Mammary epithelial cell (primary cell): ENCODE measurements at regions not wholly inside any gene's neighbourhood (a gene's known extent, or its start where the extent isn't known, plus 50 kb on each side); places are given as distances from the start of the nearest gene placed in this dataset.

Experiments
- CTCF ChIP-seq, 2 donors: IDR thresholded peaks in 1 of 2; conservative IDR thresholded peaks in 1 of 2; 2 replicates each; pipeline ENCODE4 v1.5.1; 2011 to 2012; ENCODE audit warnings: inconsistent platforms in 2 of 2, low read length in 2 of 2, mild to moderate bottlenecking in 2 of 2, control low read depth in 1 of 2, low read depth in 1 of 2; ENCODE audit not compliant: insufficient read depth in 1 of 2; ENCODE audit errors: extremely low read depth in 1 of 2
- EZH2 ChIP-seq: IDR thresholded peaks from 2 replicates; pipeline ENCODE4 v1.6.1; 2012; ENCODE audit warnings: low read length, inconsistent platforms, borderline replicate concordance

DNA sequence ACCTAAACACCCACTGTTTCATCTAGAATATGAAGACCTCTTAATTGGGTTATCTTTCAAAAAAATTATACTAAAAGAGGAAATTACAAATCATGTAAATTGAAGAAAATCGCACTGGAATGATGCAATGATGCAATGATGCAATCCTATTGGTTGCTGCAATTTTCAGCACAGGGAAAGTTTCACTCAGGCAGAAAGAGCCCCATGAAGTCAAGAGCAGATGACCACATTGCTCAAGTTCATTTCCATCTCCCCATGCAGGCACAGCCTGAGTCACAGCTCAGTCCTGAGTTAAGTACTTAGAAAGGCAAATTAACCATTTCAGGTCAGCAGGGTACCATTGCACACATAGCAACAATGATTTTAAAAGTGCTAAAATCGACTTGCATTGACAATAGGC lies 180.3 kb upstream of the MYO3A start:
- TF ChIP-seq CTCF (conservative IDR thresholded peaks at IDR 0.05 in 1 of 2, IDR thresholded peaks at IDR 0.05 in 1 of 2; ENCODE audit: extremely low read depth in 1 of 2, insufficient read depth in 1 of 2, low read depth in 1 of 2, low read length in 2 of 2) (no peak), EZH2 (no peak)
